Stimulated activated memory B cell treated with anti-CD40 and anti-IgM and Interleukin-4, amounts not matched to agents 10 μg/mL and 1 μg/mL and 100 μg/mL, for 72 hours (primary cell): ENCODE measurements at regions not wholly inside any gene's neighbourhood (a gene's known extent, or its start where the extent isn't known, plus 50 kb on each side); places are given as distances from the start of the nearest gene placed in this dataset.

ENCODE experiments used
- ATAC-seq: fragments of 150-1000 bp; cut with Tn5 transposase; 2 replicates; pipeline ENCODE4 v1.10.0; 2021
- H3K27ac Mint-ChIP-seq: one replicate; pipeline ENCODE4 v1.8.0; 2022; ENCODE audit warnings: mild to moderate bottlenecking, mixed read lengths
- H3K27me3 Mint-ChIP-seq: one replicate; pipeline ENCODE4 v1.8.0; 2022; ENCODE audit warnings: mixed read lengths
- H3K36me3 Mint-ChIP-seq: one replicate; pipeline ENCODE4 v1.8.0; 2022; ENCODE audit warnings: mixed read lengths
- H3K4me1 Mint-ChIP-seq: one replicate; pipeline ENCODE4 v1.8.0; 2022; ENCODE audit warnings: mixed read lengths
- H3K4me3 Mint-ChIP-seq: one replicate; pipeline ENCODE4 v1.8.0; 2022; ENCODE audit warnings: mild to moderate bottlenecking, moderate library complexity, mixed read lengths
- H3K9me3 Mint-ChIP-seq: one replicate; pipeline ENCODE4 v1.8.0; 2022; ENCODE audit warnings: mixed read lengths

- Mint-ChIP-seq H3K27ac (no peak overlapping the region), H3K36me3 (no peaks in the 10 kb centered on the region), H3K4me3 (no peak overlapping the region), H3K9me3 (peaks cover 4% of the 10 kb centered on the region), H3K27me3 (peaks cover 32% of the 10 kb centered on the region), H3K4me1 (no peaks in the 10 kb centered on the region)
- ATAC-seq: no peak
Measured at GRCh38 chr4:141290771-141291170, 70.1 kb downstream of the ZNF330 start.

DNA sequence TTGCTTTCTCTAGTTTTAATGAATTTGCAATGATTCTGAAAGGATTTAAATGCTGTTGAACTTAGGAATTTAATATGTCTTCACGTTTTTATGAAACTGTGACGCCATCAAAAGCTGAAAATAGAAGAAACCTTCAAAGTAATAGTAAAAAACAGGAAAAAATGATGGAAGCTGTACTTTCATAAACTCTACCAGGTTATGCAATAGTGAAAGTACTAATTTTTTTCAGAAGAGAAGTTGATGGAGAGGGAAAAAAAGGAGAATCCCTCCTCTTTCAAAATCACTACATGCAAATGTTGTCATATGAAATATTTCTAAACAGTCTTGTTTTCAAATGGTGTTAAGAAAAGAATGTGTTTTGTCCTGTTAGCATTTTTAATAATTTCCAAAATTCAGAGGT is 73.6 kb downstream of the ZNF330 start:
- Mint-ChIP-seq H3K27ac (no peak overlapping the region), H3K36me3 (no peaks in the 10 kb centered on the region), H3K27me3 (peaks cover 17% of the 10 kb centered on the region), H3K9me3 (peaks cover 4% of the 10 kb centered on the region), H3K4me1 (no peaks in the 10 kb centered on the region), H3K4me3 (no peak overlapping the region)
- no peak for ATAC-seq

DNA sequence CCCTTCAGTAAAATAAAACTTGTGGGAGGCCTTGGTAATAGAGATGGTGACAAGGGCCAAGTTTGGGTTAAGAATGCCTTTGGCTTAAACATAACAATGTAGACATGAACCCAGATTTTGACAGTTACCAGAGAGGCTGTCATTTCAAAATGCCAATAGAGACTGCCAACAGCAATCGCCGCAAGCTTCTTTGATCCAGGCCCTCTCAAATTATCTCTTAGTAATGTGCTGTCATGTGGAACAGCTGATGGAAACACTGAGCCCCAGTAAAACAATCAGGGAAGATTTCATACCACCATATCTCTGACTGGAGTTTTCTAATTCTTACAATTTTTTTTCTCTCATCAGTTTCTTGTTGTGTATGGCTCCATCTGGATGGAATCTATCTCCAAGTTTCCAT is 80.5 kb downstream of the ZNF330 start:
- H3K27me3 Mint-ChIP-seq: peaks cover 19% of the 10 kb centered on the region

GRCh38 chr4:141302924-141303323 is 82.2 kb downstream of the ZNF330 start:
- ATAC-seq: no peak
- H3K4me1 Mint-ChIP-seq: peaks cover 11% of the 10 kb centered on the region
- no peak overlapping the region for H3K27ac Mint-ChIP-seq

More for the DNA sequence above, 80.5 kb downstream of the ZNF330 start:
- Mint-ChIP-seq H3K4me3 (no peak overlapping the region), H3K36me3 (no peaks in the 10 kb centered on the region), H3K4me1 (no peaks in the 10 kb centered on the region), H3K9me3 (no peaks in the 10 kb centered on the region), H3K27ac (no peak overlapping the region)
- no peak for ATAC-seq

DNA sequence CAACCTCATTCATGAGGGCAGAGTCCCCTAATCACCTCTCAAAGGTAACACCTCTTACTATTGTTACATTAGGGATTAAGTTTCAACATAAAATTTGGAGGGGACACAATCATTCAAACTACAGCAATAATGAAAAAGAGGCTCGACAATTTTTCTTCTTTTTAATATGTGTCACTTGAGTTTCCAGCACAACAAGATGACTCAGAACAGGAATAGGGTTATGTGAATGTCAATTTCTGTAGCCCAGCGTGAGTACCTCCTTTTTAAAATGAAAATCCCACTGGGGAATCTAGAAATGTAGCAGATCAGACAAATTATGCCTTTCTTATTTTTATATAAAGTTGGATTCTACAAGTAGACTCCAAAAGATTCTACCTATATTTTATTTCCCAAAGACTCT is 83.7 kb downstream of the ZNF330 start:
- Mint-ChIP-seq H3K27me3 (peaks cover 19% of the 10 kb centered on the region), H3K9me3 (no peaks in the 10 kb centered on the region), H3K4me1 (peaks cover 21% of the 10 kb centered on the region), H3K4me3 (no peak overlapping the region), H3K36me3 (no peaks in the 10 kb centered on the region), H3K27ac (no peak overlapping the region)
- ATAC-seq: no peak

More at GRCh38 chr4:141302924-141303323, 82.2 kb downstream of the ZNF330 start:
- no peaks in the 10 kb centered on the region for H3K36me3 Mint-ChIP-seq
- peaks cover 19% of the 10 kb centered on the region for H3K27me3 Mint-ChIP-seq
- H3K9me3 Mint-ChIP-seq: no peaks in the 10 kb centered on the region
- H3K4me3 Mint-ChIP-seq: no peak overlapping the region

DNA sequence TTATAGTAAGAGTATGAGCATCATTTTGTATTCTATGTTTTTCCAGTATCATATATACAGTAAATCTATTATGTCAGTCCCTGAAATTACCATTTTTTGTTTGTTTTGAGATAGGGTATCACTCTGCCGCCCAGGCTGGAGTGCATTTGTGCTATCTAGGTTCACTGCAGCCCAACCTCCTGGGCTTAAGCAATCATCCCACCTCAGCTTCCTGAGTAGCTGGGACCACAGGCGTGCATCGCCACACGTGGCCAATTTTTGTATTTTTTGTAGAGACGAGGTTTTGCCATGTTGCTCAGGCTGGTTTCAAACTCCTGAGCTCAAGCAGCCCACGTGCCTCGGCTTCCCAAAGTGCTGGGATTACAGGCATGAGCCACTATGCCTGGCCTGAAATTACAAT is 85.6 kb downstream of the ZNF330 start:
- ATAC-seq: no peak
- H3K27ac Mint-ChIP-seq: no peak overlapping the region
- H3K4me3 Mint-ChIP-seq: no peak overlapping the region
- H3K27me3 Mint-ChIP-seq: peaks cover 19% of the 10 kb centered on the region
- no peaks in the 10 kb centered on the region for H3K36me3 Mint-ChIP-seq
- H3K9me3 Mint-ChIP-seq: no peaks in the 10 kb centered on the region
- peaks cover 31% of the 10 kb centered on the region for H3K4me1 Mint-ChIP-seq

DNA sequence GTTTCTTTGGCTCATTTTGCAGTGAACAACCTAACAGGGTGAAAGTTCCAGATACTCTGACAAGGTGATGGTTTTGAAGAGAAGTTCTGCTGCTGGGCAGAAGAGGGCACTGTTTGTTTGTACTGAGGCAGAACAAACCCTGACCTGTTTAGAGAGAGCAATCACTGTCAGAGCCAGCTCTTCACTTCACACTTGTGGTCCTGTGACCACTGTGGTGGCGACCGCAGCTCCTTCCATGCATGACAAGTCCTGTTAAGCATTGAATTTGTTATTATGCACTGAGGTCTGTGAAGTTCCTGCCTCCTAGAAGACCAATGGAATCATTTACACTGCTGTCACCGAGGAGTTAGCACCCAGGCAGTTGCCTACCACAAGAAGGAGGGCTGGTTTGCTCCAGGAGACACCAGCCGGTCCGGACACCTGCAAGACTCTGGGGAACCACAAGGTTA is 86.6 kb downstream of the ZNF330 start:
- ATAC-seq: peak; percentile 97
- H3K36me3 Mint-ChIP-seq: no peaks in the 10 kb centered on the region
- H3K9me3 Mint-ChIP-seq: no peaks in the 10 kb centered on the region
- H3K27ac Mint-ChIP-seq: peak overlapping the region; percentile 54
- H3K27me3 Mint-ChIP-seq: peaks cover 19% of the 10 kb centered on the region
- no peak overlapping the region for H3K4me3 Mint-ChIP-seq
- H3K4me1 Mint-ChIP-seq: peaks cover 35% of the 10 kb centered on the region

GRCh38 chr4:141309874-141310273 is 89.2 kb downstream of the ZNF330 start:
- no peaks in the 10 kb centered on the region for H3K36me3 Mint-ChIP-seq
- H3K4me3 Mint-ChIP-seq: no peak overlapping the region
- peaks cover 35% of the 10 kb centered on the region for H3K4me1 Mint-ChIP-seq
- ATAC-seq: peak; percentile 76
- H3K27me3 Mint-ChIP-seq: peaks cover 5% of the 10 kb centered on the region
- H3K9me3 Mint-ChIP-seq: no peaks in the 10 kb centered on the region
- no peak overlapping the region for H3K27ac Mint-ChIP-seq

DNA sequence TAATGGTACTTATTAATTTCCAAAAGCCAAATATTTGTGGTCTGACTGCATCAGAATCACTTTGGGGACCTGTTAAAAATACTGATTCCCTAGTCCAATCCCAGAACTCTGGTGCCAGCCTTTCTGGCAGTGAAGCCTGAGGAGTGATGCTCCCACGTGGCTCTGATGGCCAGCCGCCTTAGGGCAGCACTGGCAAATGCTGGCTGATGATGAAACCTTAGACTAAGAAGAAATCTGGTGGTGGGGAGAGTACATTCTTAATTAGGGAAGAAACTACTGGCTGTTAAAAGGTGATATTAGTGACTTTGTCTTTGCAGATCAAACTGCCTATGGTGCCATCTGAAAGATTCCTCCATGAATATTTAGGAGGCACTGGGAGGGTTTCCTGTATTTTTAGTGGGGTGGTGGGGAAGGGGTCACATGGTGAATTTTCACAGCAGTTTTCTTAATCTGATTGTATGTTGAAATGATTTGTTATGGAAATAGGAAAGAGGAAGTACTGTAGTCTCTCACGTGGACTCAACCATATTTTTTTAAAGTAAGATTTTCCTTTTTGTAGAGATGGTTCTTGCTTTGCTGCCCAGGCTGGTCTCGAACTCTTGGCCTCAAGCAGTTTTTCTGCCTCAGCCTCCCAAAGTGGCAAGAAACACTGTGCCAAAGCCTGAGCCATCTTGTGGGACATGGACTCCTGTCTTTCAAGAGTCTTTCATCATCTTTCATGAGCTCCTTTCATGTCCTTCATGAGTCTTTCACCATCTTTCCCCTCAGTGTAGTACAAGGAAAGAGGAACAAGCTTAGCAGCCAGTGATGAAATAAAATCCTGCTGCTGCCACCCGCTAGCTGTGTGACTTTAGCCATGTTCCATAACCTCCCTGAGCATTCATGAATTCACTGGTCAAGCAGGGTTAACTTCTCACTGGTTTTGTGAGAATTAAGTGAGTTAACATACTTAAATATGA is 90.8 kb downstream of the ZNF330 start:
- H3K4me1 Mint-ChIP-seq: peaks cover 35% of the 10 kb centered on the region
- ATAC-seq: no peak
- peak overlapping the region; percentile 15 for H3K27ac Mint-ChIP-seq
- H3K27me3 Mint-ChIP-seq: no peaks in the 10 kb centered on the region
- H3K36me3 Mint-ChIP-seq: no peaks in the 10 kb centered on the region
- H3K9me3 Mint-ChIP-seq: no peaks in the 10 kb centered on the region
- no peak overlapping the region for H3K4me3 Mint-ChIP-seq

GRCh38 chr4:141314627-141315026 is 93.9 kb downstream of the ZNF330 start:
- Mint-ChIP-seq H3K9me3 (no peaks in the 10 kb centered on the region), H3K27ac (no peak overlapping the region), H3K36me3 (no peaks in the 10 kb centered on the region), H3K27me3 (peaks cover 19% of the 10 kb centered on the region), H3K4me1 (peaks cover 11% of the 10 kb centered on the region), H3K4me3 (no peak overlapping the region)
- no peak for ATAC-seq

GRCh38 chr4:141328560-141329173 is 108.0 kb downstream of the ZNF330 start:
- peaks cover 36% of the 10 kb centered on the region for H3K27me3 Mint-ChIP-seq
- no peaks in the 10 kb centered on the region for H3K9me3 Mint-ChIP-seq
- no peak for ATAC-seq
- H3K4me1 Mint-ChIP-seq: peaks cover 4% of the 10 kb centered on the region
- no peak overlapping the region for H3K4me3 Mint-ChIP-seq
- no peak overlapping the region for H3K27ac Mint-ChIP-seq
- no peaks in the 10 kb centered on the region for H3K36me3 Mint-ChIP-seq

DNA sequence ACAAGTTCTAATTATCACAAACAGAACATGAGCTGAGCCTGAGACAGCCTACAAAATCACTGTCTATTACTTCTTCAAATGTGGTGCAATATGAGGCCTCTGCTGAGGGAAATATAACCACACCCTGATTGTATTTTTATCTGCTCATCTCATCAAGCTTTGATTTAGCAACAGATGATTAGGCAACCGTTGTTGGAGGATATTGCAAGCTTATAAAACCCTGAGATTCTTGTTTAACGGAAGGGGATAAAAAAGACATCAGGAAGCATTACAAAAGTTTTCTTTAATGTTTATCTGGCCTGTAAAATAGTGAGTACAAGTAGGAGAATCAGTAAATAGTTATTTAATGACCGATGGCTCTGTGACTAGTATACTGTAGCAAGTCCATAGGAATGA is 108.5 kb downstream of the ZNF330 start:
- Mint-ChIP-seq H3K4me3 (no peak overlapping the region), H3K27ac (no peak overlapping the region), H3K36me3 (no peaks in the 10 kb centered on the region), H3K27me3 (peaks cover 36% of the 10 kb centered on the region), H3K4me1 (peaks cover 4% of the 10 kb centered on the region), H3K9me3 (no peaks in the 10 kb centered on the region)
- ATAC-seq: no peak

DNA sequence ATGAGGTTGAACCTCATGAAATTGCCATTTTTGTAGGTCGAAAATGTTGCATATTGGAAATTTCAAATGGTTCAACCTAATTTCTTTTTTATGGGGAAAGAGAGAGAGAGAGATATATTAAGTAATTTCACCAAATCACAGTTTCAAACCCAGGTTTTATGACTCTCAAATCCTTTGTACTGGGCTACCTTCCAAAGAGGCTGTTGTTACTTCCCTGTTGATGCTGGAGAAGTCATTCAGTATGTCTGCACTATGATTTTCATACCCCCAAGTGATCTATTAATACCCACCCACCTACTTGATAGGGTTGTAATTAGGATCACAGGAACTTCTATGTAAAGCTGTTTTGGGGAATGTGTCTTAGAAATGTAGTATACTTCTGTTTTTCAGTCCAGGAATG is 109.9 kb downstream of the ZNF330 start:
- H3K27me3 Mint-ChIP-seq: peaks cover 36% of the 10 kb centered on the region
- no peaks in the 10 kb centered on the region for H3K9me3 Mint-ChIP-seq
- no peak for ATAC-seq
- no peak overlapping the region for H3K27ac Mint-ChIP-seq
- H3K4me1 Mint-ChIP-seq: peaks cover 4% of the 10 kb centered on the region
- no peak overlapping the region for H3K4me3 Mint-ChIP-seq
- no peaks in the 10 kb centered on the region for H3K36me3 Mint-ChIP-seq

DNA sequence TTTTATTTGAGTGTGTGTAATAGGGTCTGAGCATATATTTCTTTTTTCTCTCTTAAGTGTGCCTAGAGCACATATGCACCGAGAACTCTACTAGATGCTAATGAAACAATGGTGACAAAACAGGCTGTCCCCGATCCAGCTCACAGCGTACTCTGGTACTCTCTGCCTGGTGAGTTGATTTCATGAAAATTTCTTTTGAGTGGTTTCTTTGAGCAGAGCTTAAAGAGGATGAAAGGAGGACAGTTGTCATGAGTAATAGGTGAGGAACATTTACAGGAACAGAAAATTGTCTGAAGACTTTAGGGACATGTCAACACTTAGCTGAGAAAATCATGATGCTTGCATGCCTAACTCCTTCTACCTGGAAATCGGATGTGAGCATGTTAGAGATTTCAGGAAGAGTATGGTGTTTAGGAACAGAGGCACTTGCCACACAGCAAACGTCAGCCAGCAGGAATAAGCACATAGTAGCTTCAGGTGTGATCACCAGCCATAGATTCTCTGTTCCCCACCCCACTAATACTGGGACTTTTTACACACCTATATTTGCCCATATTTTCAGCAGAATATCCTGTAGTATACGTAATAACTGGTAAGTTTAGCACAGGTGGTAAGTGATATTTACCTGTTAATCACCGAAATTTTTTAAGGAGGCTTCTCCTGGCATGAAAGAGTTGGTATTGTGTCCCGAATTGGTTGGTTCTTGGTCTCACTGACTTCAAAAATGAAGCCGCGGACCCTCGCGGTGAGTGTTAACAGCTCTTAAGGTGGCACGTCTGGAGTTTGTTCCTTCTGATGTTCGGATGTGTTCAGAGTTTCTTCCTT is 111.1 kb downstream of the ZNF330 start:
- Mint-ChIP-seq H3K36me3 (no peaks in the 10 kb centered on the region), H3K27ac (no peak overlapping the region), H3K4me3 (no peak overlapping the region), H3K9me3 (no peaks in the 10 kb centered on the region), H3K4me1 (peaks cover 4% of the 10 kb centered on the region), H3K27me3 (peaks cover 36% of the 10 kb centered on the region)
- ATAC-seq: no peak
